Hepatic stellate cell (primary cell): ENCODE measurements at regions not wholly inside any gene's neighbourhood (a gene's known extent, or its start where the extent isn't known, plus 50 kb on each side); places are given as distances from the start of the nearest gene placed in this dataset.
"Not testable (repeated sequence)": the region's sequence is repeated elsewhere in the genome, so short reads cannot be mapped to it uniquely, and the experiment has no call there.

Experiments used
- DNase-seq: peaks from one replicate; pipeline ENCODE4 v3.0.0; 2011; ENCODE audit warnings: low spot score

GRCh38 chr4:138892483-138893407 lies 122.8 kb upstream of the NOCT start:
- peak; percentile 15 for DNase-seq

- no peak for DNase-seq
Observed at GRCh38 chr4:138891631-138892031, 124.0 kb upstream of the NOCT start.

- no peak for DNase-seq
Observed at GRCh38 chr4:138890891-138891570, 124.5 kb upstream of the NOCT start.

GRCh38 chr4:138889216-138889615 lies 126.4 kb upstream of the NOCT start:
- no peak for DNase-seq

GRCh38 chr4:138887741-138888140 lies 127.8 kb upstream of the NOCT start:
- DNase-seq, result no peak

GRCh38 chr4:138887341-138887740 lies 128.2 kb upstream of the NOCT start:
- no peak for DNase-seq

- DNase-seq, result no peak
Observed at GRCh38 chr4:138879757-138880156, 135.8 kb upstream of the NOCT start.

- DNase-seq, result peak; percentile 61
Observed at GRCh38 chr4:138875891-138876608, 139.5 kb upstream of the NOCT start.

- DNase-seq, result no peak
Observed at GRCh38 chr4:138871555-138871875, 144.1 kb upstream of the NOCT start.

- peak; percentile 46 for DNase-seq
Observed at GRCh38 chr4:138870737-138871554, 144.6 kb upstream of the NOCT start.

GRCh38 chr4:138869631-138870030 lies 145.9 kb upstream of the NOCT start:
- no peak for DNase-seq

- DNase-seq, result no peak
Observed at GRCh38 chr4:138869165-138869564, 146.4 kb upstream of the NOCT start.

GRCh38 chr4:138868562-138868961 lies 147.0 kb upstream of the NOCT start:
- no peak for DNase-seq

GRCh38 chr4:138867404-138867803 lies 148.2 kb upstream of the NOCT start:
- no peak for DNase-seq

- no peak for DNase-seq
Observed at GRCh38 chr4:138866314-138866713, 149.3 kb upstream of the NOCT start.

GRCh38 chr4:138865765-138866164 lies 149.8 kb upstream of the NOCT start:
- DNase-seq, result no peak

GRCh38 chr4:138864961-138865720 lies 150.4 kb upstream of the NOCT start:
- no peak for DNase-seq

- no peak for DNase-seq
Observed at GRCh38 chr4:138863160-138863559, 152.4 kb upstream of the NOCT start.

- peak; percentile 19 for DNase-seq
Observed at GRCh38 chr4:138861135-138861534, 154.4 kb upstream of the NOCT start.

- DNase-seq, result not testable (repeated sequence)
Observed at GRCh38 chr4:138860357-138860756, 155.2 kb upstream of the NOCT start.

- no peak for DNase-seq
Observed at GRCh38 chr4:138859254-138859653, 156.3 kb upstream of the NOCT start.
